ENCODE measurements at regions not wholly inside any gene's neighbourhood (a gene's known extent, or its start where the extent isn't known, plus 50 kb on each side); places are given as distances from the start of the nearest gene placed in this dataset.

GRCh38 chr9:36750630-36751029 is 177.9 kb downstream of the MELK start (continued):
- no peak for TF ChIP-seq HNF1B (CRISPR knock-in tag; IDR thresholded peaks at IDR 0.05)
- TF ChIP-seq ZNF557 (CRISPR knock-in tag; IDR thresholded peaks at IDR 0.05) = no peak

- Histone ChIP-seq H3K4me1 (ENCODE audit: insufficient read depth, low read length) (no peaks in the 10 kb centered on the region), H3K9me3 (ENCODE audit: low read length) (no peaks in the 10 kb centered on the region), H3K79me2 (ENCODE audit: insufficient read depth, low read length) (no peaks in the 10 kb centered on the region), H3K27me3 (ENCODE audit: control insufficient read depth in 1 of 2, insufficient read depth in 2 of 2, low read length in 2 of 2) (peaks cover 0 to 33% of the 10 kb centered on the region in 2 experiments; a peak in 3 of 5 replicates), H3K9ac (ENCODE audit: insufficient read depth, low read depth, low read length) (no peak overlapping the region), H3K36me3 (replicated peaks in 1 of 2; ENCODE audit: control insufficient read depth in 1 of 2, insufficient read depth in 2 of 2, low read length in 2 of 2) (no peaks in the 10 kb centered on the region), H3K4me3 (replicated peaks in 1 of 3; ENCODE audit: insufficient read depth in 1 of 3, low read depth in 2 of 3, low read length in 3 of 3) (no peak overlapping the region), H3K27ac (ENCODE audit: extremely low read length, insufficient read depth, low read length) (no peak overlapping the region), H3K4me2 (ENCODE audit: low read depth, low read length) (no peak overlapping the region), H2AFZ (ENCODE audit: low read length) (no peak overlapping the region), H4K20me1 (ENCODE audit: insufficient read depth, low read length) (no peaks in the 10 kb centered on the region)
- DNase-seq (ENCODE audit: low spot score) (no peak), FAIRE-seq (no peak), ATAC-seq (no peak)
- CTCF ChIA-PET (ENCODE audit: low intra/inter-chr PET ratio, low total read pairs) = no interaction called here
- intact Hi-C loops (cut with micrococcal nuclease; ENCODE audit: unreplicated experiment) = no loop called here
- 4% methylated on average over 1 of the region's 2 CpGs for WGBS (ENCODE audit: low lambda C conversion rate)
- BruUV-seq (replicated peaks) = no TSS peak
- in situ Hi-C loops (cut with HindIII; ENCODE audit: extremely low pct_ligation_motif_present, low pct_unique_long_range_greater_than_20kb) = no loop called here
- POLR2A ChIA-PET = no interaction called here
- no peak for TF ChIP-seq ZBTB2 (CRISPR knock-in tag; IDR thresholded peaks at IDR 0.05; ENCODE audit: low read depth)
- TF ChIP-seq FOSL2 (CRISPR knock-in tag; IDR thresholded peaks at IDR 0.05) = no peak
- no peak for TF ChIP-seq SETDB1 (CRISPR knock-in tag; IDR thresholded peaks at IDR 0.05; ENCODE audit: borderline replicate concordance)
- no peak for TF ChIP-seq ZKSCAN8 (CRISPR knock-in tag; IDR thresholded peaks at IDR 0.05; ENCODE audit: borderline replicate concordance)
- TF ChIP-seq ZNF432 (CRISPR knock-in tag; IDR thresholded peaks at IDR 0.05; ENCODE audit: borderline replicate concordance) = no peak
- TF ChIP-seq GATAD1 (CRISPR knock-in tag; IDR thresholded peaks at IDR 0.05) = no peak
- TF ChIP-seq TCF12 (IDR thresholded peaks at IDR 0.05) = no peak
- TF ChIP-seq TCF12 (CRISPR knock-in tag; IDR thresholded peaks at IDR 0.05) = no peak
- TF ChIP-seq RERE (CRISPR knock-in tag; IDR thresholded peaks at IDR 0.05; ENCODE audit: low read depth) = no peak
- TF ChIP-seq SRSF4 (IDR thresholded peaks at IDR 0.05; ENCODE audit: low read depth, low read length, poor library complexity, severe bottlenecking) = no peak
- no peak for TF ChIP-seq BORCS8-MEF2B (CRISPR knock-in tag; IDR thresholded peaks at IDR 0.05)
- TF ChIP-seq ZNF276 (CRISPR knock-in tag; IDR thresholded peaks at IDR 0.05; ENCODE audit: low read depth) = no peak
These were observed 182.3 kb downstream of the MELK start for GRCh38 chr9:36755019-36755418.
